ENCODE measurements at regions not wholly inside any gene's neighbourhood (a gene's known extent, or its start where the extent isn't known, plus 50 kb on each side); places are given as distances from the start of the nearest gene placed in this dataset.

DNA sequence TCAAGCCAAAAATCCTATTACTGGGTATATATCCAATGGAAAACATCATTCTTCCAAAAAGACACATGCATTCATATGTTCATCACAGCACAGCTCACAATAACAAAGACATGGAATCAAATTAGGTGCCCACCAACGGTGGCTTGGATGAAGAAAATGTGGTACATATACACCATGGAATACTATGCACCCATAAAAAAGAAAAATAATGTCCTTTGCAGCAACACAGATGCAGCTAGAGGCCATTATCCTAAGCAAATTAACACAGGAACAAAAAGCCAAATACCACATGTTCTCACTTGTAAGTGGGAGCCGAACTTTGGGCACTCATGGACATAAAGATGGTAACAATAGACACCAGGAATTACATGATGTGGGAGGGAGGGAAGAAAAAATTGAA, 113.6 kb downstream of the MRPL39 start:
- no peak for TF ChIP-seq CTCF (IDR thresholded peaks at IDR 0.05)
- TF ChIP-seq POLR2AphosphoS5 (IDR thresholded peaks at IDR 0.05): no peak
- TF ChIP-seq EP300 (IDR thresholded peaks at IDR 0.05; ENCODE audit: low read depth): no peak
- no peak for TF ChIP-seq POLR2A (IDR thresholded peaks at IDR 0.05)
- no peaks in the 10 kb centered on the region for H3K27me3 ChIP-seq
- intact Hi-C loops (cut with DNase I; ENCODE audit: low total_unique reads) (no loop called here), in situ Hi-C loops (cut with MboI; ENCODE audit: low pct_ligation_motif_present in 1 of 4, low pct_unique_long_range_greater_than_20kb in 1 of 4, low sequenced_read_pairs in 3 of 4) (no loop called here)
- no peak for DNase-seq
- H3K4me3 ChIP-seq: no peak overlapping the region
- no peaks in the 10 kb centered on the region for H3K4me1 ChIP-seq
- 80 to 95% methylated on average over 1 to 2 of the region's 2 CpGs for WGBS, 2 donors (ENCODE audit: low coverage in 1 of 2)
- H3K27ac ChIP-seq: no peak overlapping the region
- no peaks in the 10 kb centered on the region for H3K36me3 ChIP-seq
- no peaks in the 10 kb centered on the region for H3K9me3 ChIP-seq

GRCh38 chr21:25491267-25491666, 116.0 kb downstream of the MRPL39 start:
- intact Hi-C loops (cut with DNase I; ENCODE audit: low total_unique reads) (no loop called here), in situ Hi-C loops (cut with MboI; ENCODE audit: low pct_ligation_motif_present in 1 of 4, low pct_unique_long_range_greater_than_20kb in 1 of 4, low sequenced_read_pairs in 3 of 4) (no loop called here)
- Histone ChIP-seq H3K36me3 (no peaks in the 10 kb centered on the region), H3K27ac (no peak overlapping the region), H3K4me1 (no peaks in the 10 kb centered on the region), H3K27me3 (no peaks in the 10 kb centered on the region), H3K4me3 (no peak overlapping the region), H3K9me3 (no peaks in the 10 kb centered on the region)
- DNase-seq: no peak
- 77 to 84% methylated on average over 5 of the region's 5 CpGs for WGBS, 2 donors (ENCODE audit: low coverage in 1 of 2)
- TF ChIP-seq POLR2AphosphoS5 (IDR thresholded peaks at IDR 0.05): no peak
- TF ChIP-seq CTCF (IDR thresholded peaks at IDR 0.05): no peak
- TF ChIP-seq EP300 (IDR thresholded peaks at IDR 0.05; ENCODE audit: low read depth): no peak
- TF ChIP-seq POLR2A (IDR thresholded peaks at IDR 0.05): no peak

GRCh38 chr21:25490742-25491141, 116.5 kb downstream of the MRPL39 start:
- in situ Hi-C loops (cut with MboI; ENCODE audit: low pct_ligation_motif_present in 1 of 4, low pct_unique_long_range_greater_than_20kb in 1 of 4, low sequenced_read_pairs in 3 of 4): no loop called here
- H3K27ac ChIP-seq: no peak overlapping the region
- H3K27me3 ChIP-seq: no peaks in the 10 kb centered on the region
- intact Hi-C loops (cut with DNase I; ENCODE audit: low total_unique reads): no loop called here
- no peak for TF ChIP-seq CTCF (IDR thresholded peaks at IDR 0.05)
- no peak for TF ChIP-seq POLR2AphosphoS5 (IDR thresholded peaks at IDR 0.05)
- H3K4me1 ChIP-seq: no peaks in the 10 kb centered on the region
- H3K36me3 ChIP-seq: no peaks in the 10 kb centered on the region
- H3K4me3 ChIP-seq: no peak overlapping the region
- DNase-seq: no peak
- H3K9me3 ChIP-seq: no peaks in the 10 kb centered on the region

- H3K27me3 ChIP-seq: no peaks in the 10 kb centered on the region
- intact Hi-C loops (cut with DNase I; ENCODE audit: low total_unique reads) (no loop called here), in situ Hi-C loops (cut with MboI; ENCODE audit: low pct_ligation_motif_present in 1 of 4, low pct_unique_long_range_greater_than_20kb in 1 of 4, low sequenced_read_pairs in 3 of 4) (no loop called here)
- H3K27ac ChIP-seq: no peak overlapping the region
- DNase-seq: no peak
- H3K4me1 ChIP-seq: no peaks in the 10 kb centered on the region
- no peaks in the 10 kb centered on the region for H3K9me3 ChIP-seq
- WGBS, 2 donors (ENCODE audit: low coverage in 1 of 2): 66 to 76% methylated on average over 3 of the region's 3 CpGs
- no peaks in the 10 kb centered on the region for H3K36me3 ChIP-seq
- TF ChIP-seq POLR2AphosphoS5 (IDR thresholded peaks at IDR 0.05): no peak
- TF ChIP-seq POLR2A (IDR thresholded peaks at IDR 0.05): no peak
- TF ChIP-seq EP300 (IDR thresholded peaks at IDR 0.05; ENCODE audit: low read depth): no peak
- TF ChIP-seq CTCF (IDR thresholded peaks at IDR 0.05): no peak
- no peak overlapping the region for H3K4me3 ChIP-seq
Measured at GRCh38 chr21:25489673-25490072, 117.6 kb downstream of the MRPL39 start.

Measured in transverse colon (tissue), 4 donors.